LHCN-M2 (cell line): ENCODE measurements at regions not wholly inside any gene's neighbourhood (a gene's known extent, or its start where the extent isn't known, plus 50 kb on each side); places are given as distances from the start of the nearest gene placed in this dataset.
"Not testable (repeated sequence)": the region's sequence is repeated elsewhere in the genome, so short reads cannot be mapped to it uniquely, and the experiment has no call there.

Experiments used
- DNase-seq: peaks from one replicate; pipeline ENCODE4 v3.0.0-alpha.2; 2012; ENCODE audit warnings: low read depth

DNA sequence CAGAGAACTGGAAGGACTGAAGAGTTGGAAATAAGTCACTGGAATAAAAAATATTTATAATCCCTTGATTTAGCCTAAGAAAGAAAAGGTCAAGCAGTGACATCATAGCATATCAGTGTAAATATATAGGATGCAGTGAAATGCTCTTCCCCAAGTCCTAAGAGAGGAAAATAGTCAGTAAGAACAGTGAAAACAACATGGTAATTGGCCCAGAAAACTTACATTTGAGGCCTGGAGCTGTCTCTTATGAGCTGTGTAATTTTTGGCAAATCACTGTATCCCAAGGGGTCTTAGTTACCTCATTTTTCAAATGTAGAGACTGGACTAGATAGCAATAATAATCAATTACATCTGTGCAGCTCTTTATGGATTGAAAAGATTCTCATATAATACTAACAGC, 255.7 kb upstream of the AR start:
- DNase-seq, result no peak

DNA sequence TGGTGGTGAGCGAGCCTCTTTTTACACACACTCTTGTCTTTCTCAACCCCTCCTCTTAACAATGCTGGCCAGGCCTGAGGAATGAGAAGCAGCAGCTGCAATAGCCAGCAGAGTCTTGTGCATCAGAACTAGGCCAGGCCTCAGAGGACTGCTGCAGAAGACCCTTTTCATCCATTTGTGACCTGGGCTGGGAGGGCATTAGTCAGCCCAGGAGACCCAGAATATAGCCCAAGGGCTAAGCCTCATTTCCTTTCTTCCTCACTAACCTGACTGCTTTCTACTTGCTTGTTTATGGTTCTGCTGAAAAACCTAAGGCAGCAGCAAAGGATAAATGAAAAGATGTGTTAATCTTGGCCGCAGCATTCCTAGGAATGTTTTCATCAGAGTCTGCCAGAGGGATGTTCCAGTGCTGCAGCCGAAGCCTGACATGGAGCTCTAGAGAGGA, 254.7 kb upstream of the AR start:
- no peak for DNase-seq

DNA sequence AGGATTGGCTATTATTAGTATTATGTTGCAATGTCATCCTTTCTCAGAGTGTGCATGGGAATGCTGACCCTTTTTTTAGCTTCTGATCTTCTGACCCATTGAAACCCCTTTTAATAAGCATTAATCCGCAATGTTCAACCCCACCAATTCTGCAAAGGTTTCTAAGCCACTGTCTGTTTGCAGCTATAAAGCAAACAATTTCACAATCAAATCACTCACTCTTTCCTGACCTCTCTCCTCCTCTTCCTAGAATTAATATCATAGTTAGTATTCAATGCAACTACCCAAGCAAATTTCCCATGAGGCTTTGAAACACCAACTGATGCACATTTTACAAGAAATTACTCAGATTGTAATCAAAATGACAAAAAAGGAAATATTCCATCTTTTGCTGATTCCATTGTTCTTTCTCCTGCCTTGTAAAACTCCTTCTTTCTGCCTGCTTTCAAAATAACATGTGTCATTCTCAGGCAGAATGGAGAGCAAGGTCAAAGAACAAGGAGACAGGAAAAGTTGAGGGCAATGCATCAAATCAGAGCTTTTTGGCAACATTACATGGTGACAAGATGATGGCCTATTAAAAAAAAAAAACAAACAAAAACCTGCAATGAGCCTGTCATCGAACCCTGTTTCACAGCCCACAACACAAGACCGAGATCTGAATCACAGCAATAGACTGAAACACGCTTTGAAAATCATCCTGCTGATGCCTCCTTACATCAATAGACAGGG, 253.2 kb upstream of the AR start:
- DNase-seq, result no peak

DNA sequence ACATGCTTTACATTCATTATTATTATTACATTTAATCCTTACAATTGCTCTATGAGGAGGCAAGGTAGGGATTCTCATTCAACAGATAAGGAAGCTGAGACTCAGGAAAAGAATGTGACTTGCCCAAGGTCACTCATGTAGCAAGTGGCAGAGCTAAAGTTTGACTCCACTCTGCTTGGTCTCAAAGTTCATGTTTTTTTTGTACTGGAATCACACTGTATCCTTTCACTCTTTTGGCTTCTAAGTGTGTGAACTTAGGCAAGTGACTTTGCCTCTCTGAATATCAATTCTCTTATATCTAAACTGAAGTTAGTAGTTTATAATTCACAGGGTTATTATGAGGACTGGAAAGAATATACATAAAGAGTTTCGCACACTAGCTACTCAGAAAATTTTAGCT, 247.9 kb upstream of the AR start:
- DNase-seq, result no peak

DNA sequence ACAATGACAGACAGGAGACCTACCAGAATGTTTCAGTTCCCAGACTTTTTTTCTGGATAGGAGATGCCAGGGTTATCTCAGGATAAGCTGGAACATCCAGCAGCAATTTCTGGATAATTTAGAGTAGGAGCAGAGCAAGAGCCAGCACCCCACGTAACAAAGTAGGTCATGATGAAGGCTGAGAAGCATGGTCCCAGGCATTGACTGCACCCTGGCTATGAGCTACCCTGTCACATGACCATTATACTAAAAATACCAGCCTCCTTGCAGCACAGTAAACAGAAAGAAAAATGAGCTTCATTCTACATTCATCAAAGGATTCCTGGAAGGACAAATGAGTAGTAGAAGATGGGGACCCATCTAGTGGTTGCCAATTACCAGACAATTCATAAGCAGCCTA, 247.4 kb upstream of the AR start:
- DNase-seq, result no peak

DNA sequence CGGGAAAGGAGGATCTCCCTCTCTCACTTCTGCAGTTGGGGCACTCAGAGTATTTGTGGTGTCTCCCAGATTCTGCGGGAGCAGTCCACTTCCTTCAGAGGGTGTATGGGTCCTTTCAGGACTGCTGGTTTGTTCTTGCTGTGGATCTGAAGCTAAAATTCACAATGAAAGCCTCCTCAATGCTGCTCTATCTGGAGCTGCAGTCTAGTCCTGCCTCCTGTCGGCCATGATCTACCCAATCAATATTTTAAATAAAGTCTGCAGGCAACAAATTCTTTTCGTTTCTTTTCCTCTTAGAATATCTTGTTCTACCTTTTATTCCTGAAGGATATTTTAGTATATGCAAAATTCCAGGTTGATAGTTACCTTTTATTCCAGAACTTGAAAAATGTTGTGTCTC, 226.1 kb upstream of the AR start:
- no peak for DNase-seq

DNA sequence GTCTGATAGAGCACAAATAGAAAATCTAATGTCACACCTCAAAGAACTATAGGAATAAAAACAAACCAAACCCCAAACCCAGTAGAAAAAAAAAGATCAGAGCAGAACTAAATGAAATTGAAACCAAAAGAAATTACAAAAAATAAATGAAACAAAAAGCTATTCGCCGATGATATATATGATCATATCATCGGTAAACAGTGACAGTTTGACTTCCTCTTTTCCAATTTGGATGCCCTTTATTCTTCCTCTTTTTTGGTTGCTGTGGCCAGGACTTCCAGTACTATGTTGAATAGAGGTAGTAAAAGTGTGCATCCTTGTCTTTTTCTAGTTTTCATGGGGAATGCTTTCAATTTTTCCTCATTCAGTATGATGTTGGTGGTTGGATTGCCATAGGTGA, 215.3 kb upstream of the AR start:
- no peak for DNase-seq

DNA sequence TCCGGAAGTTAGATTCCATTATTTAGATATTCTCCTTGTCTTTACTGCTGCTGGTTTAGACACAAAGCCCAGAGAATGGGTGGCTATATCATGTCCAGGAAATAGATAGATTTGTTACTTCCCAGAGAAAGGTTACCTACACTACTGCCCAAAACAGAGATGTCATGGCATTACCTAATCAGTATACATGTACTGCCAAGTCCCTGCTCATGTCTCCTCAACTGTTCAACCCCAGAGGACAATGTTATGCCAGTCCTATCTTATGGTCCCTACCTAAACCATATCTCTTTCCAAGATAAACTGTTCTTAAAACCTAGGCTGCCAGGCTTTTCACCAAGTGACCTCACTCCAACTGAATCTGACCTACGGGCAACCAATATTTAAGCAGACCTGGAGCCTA, 209.5 kb upstream of the AR start:
- DNase-seq, result no peak

DNA sequence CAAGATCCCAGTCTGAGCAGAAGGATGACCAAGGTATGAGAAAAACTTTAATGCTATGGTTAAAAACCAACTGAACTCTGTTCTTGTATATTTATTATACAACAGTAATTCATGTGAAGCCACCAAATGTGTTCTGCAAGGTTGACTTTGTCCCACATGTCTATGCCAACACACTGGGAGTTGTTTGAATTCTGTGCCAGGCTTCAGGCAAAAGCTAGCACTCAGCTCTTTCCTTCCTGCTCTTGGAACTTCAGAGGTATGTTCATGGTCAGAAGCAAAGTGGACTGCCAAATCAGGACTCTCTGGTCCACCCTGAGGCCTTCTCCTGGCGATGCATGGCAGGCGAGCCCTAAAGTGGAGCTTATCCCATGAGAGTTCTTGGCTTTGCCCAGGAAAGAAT, 205.6 kb upstream of the AR start:
- no peak for DNase-seq

DNA sequence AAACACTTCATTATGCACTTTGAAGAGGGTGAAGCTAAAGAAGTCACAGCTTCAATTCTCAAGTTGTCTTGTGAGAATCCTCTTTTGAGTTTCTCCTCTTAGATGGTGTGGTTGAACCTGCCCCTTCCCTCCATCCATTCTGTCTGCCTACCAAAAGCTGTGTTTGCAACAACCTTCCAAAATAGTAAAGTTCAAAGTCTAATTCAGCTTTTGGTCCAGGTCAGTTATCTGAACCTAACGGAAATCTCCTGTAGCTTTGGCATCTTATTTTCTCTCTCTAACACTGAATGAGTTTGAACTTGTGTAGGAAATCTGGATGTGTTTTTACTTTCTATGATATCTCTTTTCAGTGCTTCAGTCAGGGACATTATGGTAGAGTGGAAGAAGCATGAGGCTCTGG, 201.7 kb upstream of the AR start:
- DNase-seq, result no peak

DNA sequence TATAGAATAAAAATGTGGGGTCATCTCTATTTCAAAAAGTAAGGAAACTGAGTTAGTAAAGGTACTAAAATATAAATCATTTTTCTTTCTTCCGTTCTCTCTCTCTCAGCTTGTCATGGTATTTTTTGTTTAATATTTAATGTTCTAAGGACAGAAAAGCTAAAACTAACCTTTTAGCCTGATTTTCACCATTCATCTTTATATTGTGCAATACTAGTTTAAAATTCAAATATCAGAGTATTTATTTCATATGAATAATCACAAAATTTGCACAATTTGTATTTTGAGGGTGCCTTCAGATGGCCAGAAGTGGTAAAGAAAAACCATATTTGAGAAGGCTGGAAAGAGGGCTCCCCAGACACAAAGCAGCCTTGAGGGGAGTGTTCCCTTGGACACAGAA, 197.6 kb upstream of the AR start:
- DNase-seq, result no peak

DNA sequence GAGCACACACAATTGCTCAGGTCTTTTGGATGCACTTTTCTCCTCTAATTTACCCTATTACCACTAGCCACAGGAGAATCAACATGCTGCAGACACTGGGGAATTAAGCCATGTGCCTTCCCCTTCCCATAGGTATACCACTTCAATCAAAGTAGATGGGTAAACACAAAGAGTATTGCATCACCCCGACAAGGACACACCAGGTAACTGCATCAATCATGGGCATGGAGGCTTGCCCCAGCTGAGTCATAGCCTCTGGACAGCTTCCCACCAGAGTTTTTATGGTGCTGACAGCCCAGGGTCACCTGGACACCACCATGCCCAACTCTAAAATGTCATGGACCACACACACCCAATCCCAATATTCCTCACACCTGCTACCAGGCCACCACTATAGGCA, 197.2 kb upstream of the AR start:
- DNase-seq, result no peak

DNA sequence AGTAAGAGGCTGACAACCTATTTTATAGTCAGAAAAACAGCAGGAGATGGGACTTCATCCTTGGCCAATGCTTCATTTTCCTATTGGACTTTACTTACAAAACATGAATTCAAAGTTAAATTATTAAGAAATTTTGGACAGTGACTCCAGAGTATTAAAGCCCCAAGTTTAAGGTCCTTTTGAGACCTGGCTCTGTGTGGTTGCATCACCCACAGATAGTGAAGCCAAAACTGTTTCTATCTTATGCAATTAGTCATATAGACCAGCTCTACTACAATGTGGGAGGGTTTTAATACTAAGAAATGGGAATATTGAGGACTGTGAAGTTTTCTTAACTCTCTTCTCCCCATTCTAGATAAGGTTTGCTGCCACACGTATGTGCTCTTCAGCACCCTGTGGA, 196.7 kb upstream of the AR start:
- DNase-seq, result no peak

DNA sequence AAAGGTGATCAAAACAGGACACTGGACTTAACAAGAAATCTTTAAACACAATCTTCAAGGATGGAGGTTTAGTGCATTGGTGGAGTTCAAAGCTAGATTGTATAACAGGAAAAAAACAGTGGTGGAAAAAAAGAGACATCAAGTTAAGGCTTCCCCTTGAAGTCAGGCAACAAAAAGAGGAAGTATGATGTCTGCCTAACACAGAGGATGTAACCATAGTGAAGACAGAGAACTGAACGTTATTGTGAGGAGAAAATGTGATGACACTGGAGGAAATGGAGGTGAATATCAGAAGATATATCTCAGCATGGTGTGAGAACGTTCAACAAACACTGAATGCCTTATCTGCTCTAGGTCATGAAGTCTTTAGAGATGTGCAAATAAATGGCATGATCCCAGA, 192.4 kb upstream of the AR start:
- DNase-seq, result no peak

DNA sequence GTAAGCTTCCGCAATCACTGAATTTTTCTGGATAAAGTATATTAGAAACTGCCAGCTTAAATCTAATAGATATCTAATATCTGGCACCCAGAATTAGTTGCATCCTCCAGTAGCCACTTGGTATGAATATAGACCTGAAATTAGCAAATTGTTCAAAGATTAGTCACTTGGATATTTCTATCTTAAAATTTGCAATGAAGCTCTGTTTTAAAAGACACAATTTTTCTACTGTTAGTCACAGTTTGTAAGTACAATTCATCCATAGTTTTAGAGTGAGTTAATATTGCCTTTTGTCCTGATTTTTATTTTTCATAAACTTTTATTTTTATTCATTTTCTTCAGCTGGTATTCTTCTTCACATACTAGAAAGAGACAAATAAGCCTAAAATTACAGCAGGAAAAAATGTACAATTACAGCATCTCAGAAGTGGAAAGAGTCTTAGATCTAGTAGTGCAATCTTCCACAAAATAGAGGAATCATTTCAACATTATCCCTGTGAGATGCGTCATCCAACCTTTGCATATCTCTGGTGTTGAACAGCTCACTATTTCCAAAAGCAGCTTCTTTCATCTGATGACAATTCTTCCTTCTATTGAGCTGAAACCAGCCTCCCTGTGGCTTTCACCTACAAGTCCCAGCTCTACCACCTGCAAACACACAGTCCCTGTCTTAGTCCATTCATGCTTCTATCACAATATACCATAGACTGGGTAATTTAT, 190.0 kb upstream of the AR start:
- DNase-seq, result peak; percentile 42

DNA sequence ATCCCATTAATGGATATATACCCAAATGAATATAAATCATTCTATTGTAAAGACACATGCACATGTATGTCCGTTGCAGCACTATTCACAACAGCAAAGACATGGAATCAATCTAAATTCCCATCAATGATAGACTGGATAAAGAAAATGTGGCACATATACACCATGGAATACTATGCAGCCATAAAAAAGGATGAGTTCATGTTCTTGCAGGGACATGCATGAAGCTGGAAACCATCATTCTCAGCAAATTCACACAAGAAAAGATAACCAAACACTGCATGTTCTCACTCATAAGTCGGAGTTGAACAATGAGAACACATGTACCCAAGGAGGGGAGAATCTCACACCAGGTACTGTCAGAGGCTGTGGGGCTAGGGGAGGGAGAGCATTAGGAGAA, 182.6 kb upstream of the AR start:
- DNase-seq, result not testable (repeated sequence)

DNA sequence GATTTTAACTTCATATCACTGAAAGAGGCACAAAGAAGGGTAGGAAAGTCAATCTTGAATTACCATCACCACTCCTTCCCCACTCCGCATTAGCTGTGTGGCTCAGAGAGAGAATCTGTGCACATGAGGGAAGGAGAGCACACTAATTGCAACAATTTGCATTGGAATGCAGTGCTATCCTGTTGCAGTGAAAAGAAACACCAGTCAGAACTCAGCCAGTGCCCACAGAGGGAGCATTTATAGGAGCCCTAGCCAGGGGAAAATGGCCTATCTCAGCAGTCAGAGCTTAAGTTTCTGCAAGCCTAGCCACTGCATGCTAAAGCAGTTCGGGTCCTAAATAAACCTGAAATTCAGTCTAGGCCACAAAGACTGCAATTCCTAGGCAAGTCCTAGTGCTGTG, 159.4 kb upstream of the AR start:
- DNase-seq, result no peak

DNA sequence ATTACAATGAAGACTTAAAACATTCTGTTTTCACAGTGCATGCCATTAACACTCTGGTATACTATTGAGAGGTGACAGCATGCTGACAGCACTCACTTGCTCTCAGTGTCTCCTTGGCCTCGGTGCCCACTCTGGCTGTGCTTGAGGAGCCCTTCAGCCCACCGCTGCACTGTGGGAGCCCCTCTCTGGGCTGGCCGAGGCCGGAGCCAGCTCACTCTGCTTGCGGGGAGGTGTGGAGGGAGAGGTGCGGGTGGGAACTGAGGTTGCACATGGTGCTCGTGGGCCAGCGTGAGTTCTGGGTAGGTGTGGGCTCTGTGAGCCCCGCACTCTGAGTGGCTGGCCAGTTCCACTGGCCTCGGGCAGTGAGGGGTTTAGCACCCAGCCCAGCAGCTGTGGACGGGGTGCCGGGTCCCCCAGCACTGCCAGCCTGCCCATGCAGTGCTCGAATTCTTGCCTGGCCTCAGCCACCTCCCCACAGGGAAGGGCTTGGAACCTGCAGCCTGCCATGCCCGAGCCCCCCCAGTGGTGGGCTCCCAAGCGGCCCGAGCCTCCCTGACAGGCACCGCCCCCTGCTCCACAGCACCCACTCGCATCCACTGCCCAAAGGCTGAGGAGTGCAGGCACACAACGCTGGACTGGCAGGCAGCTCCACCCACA, 135.3 kb upstream of the AR start:
- DNase-seq, result no peak

DNA sequence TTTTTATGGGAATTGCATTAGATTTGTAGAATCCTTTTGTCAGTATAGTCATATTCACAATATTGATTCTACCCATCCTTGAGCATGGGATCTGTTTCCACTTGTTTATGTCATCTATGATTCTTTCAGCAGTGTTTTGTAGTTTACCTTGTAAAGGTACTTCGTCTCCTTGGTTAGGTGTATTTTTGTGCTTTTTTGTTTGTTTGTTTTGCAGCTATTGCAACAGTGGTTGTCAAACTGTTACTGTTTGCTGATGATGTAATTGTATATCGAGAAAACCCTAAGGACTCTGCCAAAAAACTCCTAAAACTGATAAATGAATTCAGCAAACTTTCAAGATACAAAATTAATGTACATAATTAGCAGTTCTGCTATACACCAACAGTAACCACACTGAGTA, 127.9 kb upstream of the AR start:
- DNase-seq, result no peak

DNA sequence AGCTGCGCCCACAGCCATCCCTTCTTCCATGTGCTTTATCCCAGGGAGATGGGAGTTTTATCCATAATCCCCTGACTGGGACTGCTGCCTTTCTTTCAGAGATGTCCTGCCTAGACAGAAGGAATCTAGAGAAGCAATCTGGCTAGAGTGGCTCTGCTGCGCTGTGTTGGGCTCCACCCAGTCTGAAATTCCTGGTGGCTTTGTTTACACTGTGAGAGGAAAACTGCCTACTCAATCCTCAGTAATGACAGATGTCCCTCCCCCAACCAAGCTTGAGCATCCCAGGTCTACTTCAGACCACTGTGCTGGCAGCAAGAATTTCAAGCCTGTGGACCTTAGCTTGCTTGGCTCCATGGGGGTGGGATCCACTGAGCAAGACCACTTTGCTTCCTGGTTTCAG, 116.9 kb upstream of the AR start:
- no peak for DNase-seq

DNA sequence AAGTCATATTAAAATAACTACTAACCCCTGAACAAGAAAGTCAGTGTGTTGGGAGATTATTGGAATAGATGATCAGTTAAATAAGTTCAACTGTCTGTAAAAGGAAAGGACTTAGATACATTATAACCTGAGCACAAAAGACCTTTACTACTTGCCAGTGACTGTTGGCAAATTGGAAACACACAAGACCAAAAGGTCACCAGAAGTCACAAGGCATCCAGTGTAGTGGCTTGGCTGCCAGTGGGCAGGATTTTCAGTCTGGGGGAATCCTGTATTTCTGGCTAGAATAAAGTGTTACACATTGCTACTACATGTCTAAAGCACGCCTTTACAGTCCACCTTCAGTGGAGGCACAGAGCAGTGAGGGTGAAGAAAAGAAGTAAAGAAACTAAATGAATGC, 108.3 kb upstream of the AR start:
- no peak for DNase-seq

DNA sequence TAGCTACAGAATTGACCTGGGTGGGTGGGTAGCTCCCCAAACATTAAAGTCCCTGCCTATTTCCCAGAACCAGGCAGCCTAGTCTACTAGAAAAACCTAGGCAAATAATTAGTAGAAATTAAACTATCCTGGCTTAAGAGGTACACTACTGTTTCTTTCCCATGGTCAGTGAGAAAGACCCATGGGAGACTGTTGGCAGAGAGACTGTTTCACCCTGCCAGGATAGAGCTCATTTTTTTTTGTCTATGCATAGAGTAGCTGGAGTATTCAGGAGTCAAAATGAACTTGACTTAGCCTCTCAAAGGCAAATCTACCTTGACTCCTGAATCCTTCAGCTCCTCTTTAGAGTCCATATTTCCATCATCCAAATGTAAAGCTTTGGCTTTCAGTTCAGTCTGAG, 107.0 kb upstream of the AR start:
- no peak for DNase-seq

DNA sequence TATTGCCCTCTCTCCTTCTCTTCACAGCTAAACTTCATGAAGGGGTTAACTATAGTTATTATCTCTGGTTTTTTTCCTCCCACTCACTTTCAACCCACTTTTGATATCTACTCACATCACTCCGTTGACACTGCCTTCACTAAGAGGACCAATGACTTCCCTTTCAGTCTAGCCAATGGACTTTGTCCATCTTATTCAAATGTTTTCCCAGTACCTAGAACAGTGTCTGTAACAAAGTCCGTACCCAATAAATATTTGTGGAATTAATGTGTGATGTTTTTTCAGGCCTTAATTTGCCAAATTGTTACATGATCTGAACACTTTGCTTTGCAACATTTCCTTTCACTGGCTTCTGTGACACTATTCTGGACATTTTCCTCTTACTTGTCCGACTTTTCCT, 106.0 kb upstream of the AR start:
- no peak for DNase-seq
